ENCODE measurements at regions not wholly inside any gene's neighbourhood (a gene's known extent, or its start where the extent isn't known, plus 50 kb on each side); places are given as distances from the start of the nearest gene placed in this dataset.

GRCh38 chr4:3384391-3384770 lies 57.4 kb upstream of the HGFAC start (continued):
- TF ChIP-seq REST (IDR thresholded peaks at IDR 0.05; ENCODE audit: borderline replicate concordance) = no peak
- TF ChIP-seq MXI1 (conservative IDR thresholded peaks at IDR 0.05; ENCODE audit: poor library complexity, severe bottlenecking) = no peak

DNA sequence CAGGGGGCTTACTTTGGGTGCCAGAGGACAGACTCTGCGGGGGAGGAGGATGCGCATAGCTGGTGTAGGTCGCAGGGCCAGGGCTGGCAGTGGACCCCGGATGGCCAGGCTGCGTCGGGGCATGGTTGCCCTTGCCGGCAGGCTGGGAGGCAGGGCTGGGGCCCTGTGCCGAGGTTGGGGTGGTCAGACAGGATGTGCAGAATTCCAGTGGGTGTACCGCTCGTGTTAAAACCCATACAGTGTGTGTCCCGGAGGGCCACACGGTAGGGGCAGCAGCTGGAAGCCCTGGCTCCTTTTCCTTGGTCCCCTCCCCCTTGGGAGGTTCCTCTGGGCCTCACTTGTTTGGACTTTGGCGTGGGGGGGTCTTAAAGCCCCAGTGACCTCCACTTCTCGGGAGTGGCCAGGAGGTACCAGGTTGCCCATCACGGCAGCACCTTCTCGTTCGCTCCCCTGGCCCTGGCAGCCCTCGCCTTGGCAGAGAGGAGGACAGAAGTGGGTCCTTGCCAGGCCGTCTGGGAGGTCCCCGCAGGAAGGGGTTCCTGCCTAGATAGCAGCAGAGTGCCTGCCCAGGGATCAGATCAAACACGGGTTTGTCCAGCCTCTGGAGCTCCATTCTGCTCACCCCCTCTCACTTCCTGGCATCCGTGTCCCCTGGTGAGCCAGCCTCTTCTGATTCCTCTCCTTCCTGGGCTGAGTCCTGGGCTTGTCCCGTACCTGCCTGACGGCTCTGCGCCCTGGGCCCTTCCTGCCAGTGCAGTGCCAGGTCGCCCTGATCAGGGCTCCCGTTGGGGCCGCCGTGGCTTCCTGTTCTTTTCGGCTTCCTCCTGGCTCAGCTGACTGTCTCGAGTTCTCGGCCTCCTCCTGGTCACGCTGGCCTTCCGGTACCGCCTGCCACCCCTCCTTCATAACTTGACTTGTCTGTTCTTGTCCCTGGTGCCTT lies 56.7 kb upstream of the HGFAC start:
- no peaks in the 10 kb centered on the region for H3K9me3 ChIP-seq (ENCODE audit: low read length)
- H3K27me3 ChIP-seq (ENCODE audit: insufficient read depth, low read depth, low read length) = no peaks in the 10 kb centered on the region
- H3K9me2 ChIP-seq (ENCODE audit: insufficient read depth, low read length) = no peaks in the 10 kb centered on the region
- no peaks in the 10 kb centered on the region for H3F3A ChIP-seq (ENCODE audit: insufficient read depth, low read length, poor library complexity, severe bottlenecking)
- no peak overlapping the region for H3K9ac ChIP-seq (ENCODE audit: low read length)
- H3K36me3 ChIP-seq (ENCODE audit: insufficient read depth, low read length) = no peaks in the 10 kb centered on the region
- TF ChIP-seq TAF1 (IDR thresholded peaks at IDR 0.05; ENCODE audit: low read depth) (no peak), MXI1 (conservative IDR thresholded peaks at IDR 0.05; ENCODE audit: poor library complexity, severe bottlenecking) (no peak)
- H3K27ac ChIP-seq (ENCODE audit: low read length) = no peak overlapping the region
- H3K4me2 ChIP-seq (ENCODE audit: low read length) = no peak overlapping the region
- H3K79me2 ChIP-seq (replicated peaks; ENCODE audit: insufficient read depth, low read length) = no peaks in the 10 kb centered on the region
- H3K4me3 ChIP-seq (ENCODE audit: low read length) = no peak overlapping the region
- no peak overlapping the region for H2AFZ ChIP-seq (ENCODE audit: low read depth, low read length)
- H4K20me1 ChIP-seq (ENCODE audit: insufficient read depth) = no peaks in the 10 kb centered on the region

DNA sequence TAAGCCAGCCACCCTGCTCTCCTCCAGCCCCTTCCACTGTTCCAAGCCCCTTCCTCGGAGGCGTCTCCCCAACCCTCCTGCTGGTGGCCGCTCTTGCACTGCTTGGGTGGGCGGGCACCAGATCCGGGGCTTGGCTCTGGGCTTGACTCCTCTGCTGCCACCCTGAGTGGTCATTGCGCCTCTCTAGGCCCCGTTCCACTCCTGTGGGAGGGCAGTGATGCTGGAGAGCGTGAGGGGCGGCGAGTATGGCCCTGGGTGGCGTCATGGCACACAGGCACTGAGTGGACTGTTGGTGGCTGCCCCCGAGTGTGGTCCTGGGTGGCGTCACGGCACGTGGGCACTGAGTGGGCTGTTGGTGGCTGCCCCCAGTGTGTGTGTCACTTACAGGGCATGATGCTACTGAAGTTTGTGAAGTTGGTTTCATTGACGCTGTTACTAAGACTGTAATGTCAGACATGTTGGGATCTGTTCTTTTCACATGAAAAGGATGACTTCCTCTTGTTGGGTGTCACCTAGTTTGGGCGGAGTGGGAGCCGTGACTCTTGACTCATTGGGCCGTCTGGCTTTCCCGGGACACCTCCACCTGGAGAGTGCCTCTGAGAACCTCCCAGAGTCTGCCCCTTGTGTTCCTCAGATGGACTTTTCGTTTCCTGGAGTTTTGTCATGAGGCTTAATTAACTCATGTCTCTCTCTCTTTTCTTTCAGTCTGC lies 55.9 kb upstream of the HGFAC start:
- no peak for TF ChIP-seq SMC3 (conservative IDR thresholded peaks at IDR 0.05; ENCODE audit: poor library complexity)
- H3K4me2 ChIP-seq (ENCODE audit: low read length) = no peak overlapping the region
- H3K36me3 ChIP-seq (ENCODE audit: insufficient read depth, low read length) = no peaks in the 10 kb centered on the region
- no peak overlapping the region for H3K27ac ChIP-seq (ENCODE audit: low read length)
- H3K9ac ChIP-seq (ENCODE audit: low read length) = no peak overlapping the region
- H4K20me1 ChIP-seq (ENCODE audit: insufficient read depth) = no peaks in the 10 kb centered on the region
- H3K79me2 ChIP-seq (replicated peaks; ENCODE audit: insufficient read depth, low read length) = no peaks in the 10 kb centered on the region
- H2AFZ ChIP-seq (ENCODE audit: low read depth, low read length) = no peak overlapping the region
- H3K9me2 ChIP-seq (ENCODE audit: insufficient read depth, low read length) = no peaks in the 10 kb centered on the region
- no peaks in the 10 kb centered on the region for H3K9me3 ChIP-seq (ENCODE audit: low read length)
- no peaks in the 10 kb centered on the region for H3F3A ChIP-seq (ENCODE audit: insufficient read depth, low read length, poor library complexity, severe bottlenecking)
- H3K27me3 ChIP-seq (ENCODE audit: insufficient read depth, low read depth, low read length) = no peaks in the 10 kb centered on the region
- no peak overlapping the region for H3K4me3 ChIP-seq (ENCODE audit: low read length)

DNA sequence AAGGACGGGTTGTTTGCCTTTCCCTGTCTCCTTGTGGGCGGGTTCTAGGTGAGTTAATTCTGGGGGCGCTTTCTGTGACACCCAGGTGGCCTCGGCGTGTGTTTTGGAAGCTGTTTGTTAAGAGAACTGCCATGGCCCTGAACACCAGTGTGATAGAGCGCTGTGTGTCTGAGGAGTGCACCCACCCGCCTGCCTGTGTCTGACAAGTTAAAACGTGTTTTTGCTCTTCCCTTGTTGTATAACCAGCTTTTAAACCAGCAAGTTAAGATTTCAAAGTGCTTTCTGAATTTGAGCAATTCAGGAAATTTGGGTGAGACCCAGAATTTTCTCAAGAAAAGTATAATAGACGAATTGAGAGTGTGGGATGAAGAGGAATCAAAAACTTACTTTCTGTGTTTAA lies 55.2 kb upstream of the HGFAC start:
- H3K9me2 ChIP-seq (ENCODE audit: insufficient read depth, low read length) = no peaks in the 10 kb centered on the region
- TF ChIP-seq EP300 (conservative IDR thresholded peaks at IDR 0.05; ENCODE audit: poor library complexity, severe bottlenecking) = no peak
- no peak for TF ChIP-seq SMC3 (conservative IDR thresholded peaks at IDR 0.05; ENCODE audit: poor library complexity)
- TF ChIP-seq, protein P1, sequence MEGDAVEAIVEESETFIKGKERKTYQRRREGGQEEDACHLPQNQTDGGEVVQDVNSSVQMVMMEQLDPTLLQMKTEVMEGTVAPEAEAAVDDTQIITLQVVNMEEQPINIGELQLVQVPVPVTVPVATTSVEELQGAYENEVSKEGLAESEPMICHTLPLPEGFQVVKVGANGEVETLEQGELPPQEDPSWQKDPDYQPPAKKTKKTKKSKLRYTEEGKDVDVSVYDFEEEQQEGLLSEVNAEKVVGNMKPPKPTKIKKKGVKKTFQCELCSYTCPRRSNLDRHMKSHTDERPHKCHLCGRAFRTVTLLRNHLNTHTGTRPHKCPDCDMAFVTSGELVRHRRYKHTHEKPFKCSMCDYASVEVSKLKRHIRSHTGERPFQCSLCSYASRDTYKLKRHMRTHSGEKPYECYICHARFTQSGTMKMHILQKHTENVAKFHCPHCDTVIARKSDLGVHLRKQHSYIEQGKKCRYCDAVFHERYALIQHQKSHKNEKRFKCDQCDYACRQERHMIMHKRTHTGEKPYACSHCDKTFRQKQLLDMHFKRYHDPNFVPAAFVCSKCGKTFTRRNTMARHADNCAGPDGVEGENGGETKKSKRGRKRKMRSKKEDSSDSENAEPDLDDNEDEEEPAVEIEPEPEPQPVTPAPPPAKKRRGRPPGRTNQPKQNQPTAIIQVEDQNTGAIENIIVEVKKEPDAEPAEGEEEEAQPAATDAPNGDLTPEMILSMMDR (IDR thresholded peaks at IDR 0.05; ENCODE audit: poor library complexity, severe bottlenecking) = no peak
- no peak for TF ChIP-seq MXI1 (conservative IDR thresholded peaks at IDR 0.05; ENCODE audit: poor library complexity, severe bottlenecking)
- no peak for TF ChIP-seq POLR2AphosphoS5 (IDR thresholded peaks at IDR 0.05)
- H3K36me3 ChIP-seq (ENCODE audit: insufficient read depth, low read length) = no peaks in the 10 kb centered on the region
- H3K27me3 ChIP-seq (ENCODE audit: insufficient read depth, low read depth, low read length) = no peaks in the 10 kb centered on the region
- no peak overlapping the region for H3K4me2 ChIP-seq (ENCODE audit: low read length)
- no peak overlapping the region for H2AFZ ChIP-seq (ENCODE audit: low read depth, low read length)
- H3K27ac ChIP-seq (ENCODE audit: low read length) = no peak overlapping the region
- no peak overlapping the region for H3K4me3 ChIP-seq (ENCODE audit: low read length)
- no peaks in the 10 kb centered on the region for H4K20me1 ChIP-seq (ENCODE audit: insufficient read depth)
- no peaks in the 10 kb centered on the region for H3K9me3 ChIP-seq (ENCODE audit: low read length)
- no peak overlapping the region for H3K9ac ChIP-seq (ENCODE audit: low read length)
- H3K79me2 ChIP-seq (replicated peaks; ENCODE audit: insufficient read depth, low read length) = no peaks in the 10 kb centered on the region
- no peaks in the 10 kb centered on the region for H3F3A ChIP-seq (ENCODE audit: insufficient read depth, low read length, poor library complexity, severe bottlenecking)

Measured in neural cell (in vitro differentiated cells).